Endodermal cell (in vitro differentiated cells): ENCODE measurements at regions not wholly inside any gene's neighbourhood (a gene's known extent, or its start where the extent isn't known, plus 50 kb on each side); places are given as distances from the start of the nearest gene placed in this dataset.

Experiments
- DNase-seq: peaks from one replicate; pipeline ENCODE4 v3.0.0-alpha.2; 2017
- H3K27ac ChIP-seq: 2 replicates; pipeline ENCODE4 v1.5.1; 2013; ENCODE audit warnings: mild to moderate bottlenecking, low read depth, low read length, moderate library complexity
- H3K27me3 ChIP-seq: 2 replicates; pipeline ENCODE4 v1.6.1; 2013; ENCODE audit warnings: mild to moderate bottlenecking, low read length, moderate library complexity; ENCODE audit not compliant: insufficient read depth, control insufficient read depth, poor library complexity, severe bottlenecking
- H3K36me3 ChIP-seq: 2 replicates; pipeline ENCODE4 v1.7.0; 2013; ENCODE audit warnings: mild to moderate bottlenecking, low read length, moderate library complexity; ENCODE audit not compliant: control insufficient read depth, insufficient read depth
- H3K4me1 ChIP-seq: one replicate; pipeline ENCODE4 v1.7.0; 2013; ENCODE audit warnings: low read length; ENCODE audit not compliant: control insufficient read depth, insufficient read depth
- H3K4me3 ChIP-seq: 2 replicates; pipeline ENCODE4 v1.5.1; 2013; ENCODE audit warnings: mild to moderate bottlenecking, low read length, moderate library complexity
- H3K9ac ChIP-seq: 2 replicates; pipeline ENCODE4 v1.6.1; 2013; ENCODE audit warnings: mild to moderate bottlenecking, low read length, moderate library complexity; ENCODE audit not compliant: poor library complexity, severe bottlenecking; ENCODE audit errors: extremely low read depth
- H3K9me3 ChIP-seq: 2 replicates; pipeline ENCODE4 v1.6.1; 2013; ENCODE audit warnings: mild to moderate bottlenecking, low read length, moderate library complexity; ENCODE audit not compliant: control insufficient read depth
- H3K27ac Mint-ChIP-seq: 2 replicates; pipeline ENCODE4 v1.8.0; 2020; ENCODE audit warnings: mixed read lengths
- H3K27me3 Mint-ChIP-seq: 2 replicates; pipeline ENCODE4 v1.8.0; 2021; ENCODE audit warnings: mild to moderate bottlenecking, mixed read lengths; ENCODE audit not compliant: insufficient read depth
- H3K36me3 Mint-ChIP-seq: 2 replicates; pipeline ENCODE4 v1.8.0; 2020; ENCODE audit warnings: low read depth, mixed read lengths
- H3K4me1 Mint-ChIP-seq: 2 replicates; pipeline ENCODE4 v1.8.0; 2020; ENCODE audit warnings: mixed read lengths
- H3K4me3 Mint-ChIP-seq: 2 replicates; pipeline ENCODE4 v1.8.0; 2020; ENCODE audit warnings: mild to moderate bottlenecking, moderate library complexity, mixed read lengths
- H3K9me3 Mint-ChIP-seq: 2 replicates; pipeline ENCODE4 v1.8.0; 2020; ENCODE audit warnings: mild to moderate bottlenecking, mixed read lengths
- WGBS, 2 experiments: methylation state at CpG; one replicate each; pipeline versions ENCODE4 v1.1.5 to v1.1.7; 2013; ENCODE audit warnings: missing lambda C conversion rate in 2 of 2, mixed read lengths in 1 of 2; ENCODE audit not compliant: insufficient coverage in 1 of 2, insufficient read length in 1 of 2; 5-methylcytosine and 5-hydroxymethylcytosine counted together
- TF ChIP-seq, protein P1 (sequence below): fragments of 200-600 bp; sonication (generic); conservative IDR thresholded peaks from 2 replicates; pipeline ENCODE4 v1.5.0; 2021; ENCODE audit warnings: antibody characterized with exemption, mild to moderate bottlenecking

DNA sequence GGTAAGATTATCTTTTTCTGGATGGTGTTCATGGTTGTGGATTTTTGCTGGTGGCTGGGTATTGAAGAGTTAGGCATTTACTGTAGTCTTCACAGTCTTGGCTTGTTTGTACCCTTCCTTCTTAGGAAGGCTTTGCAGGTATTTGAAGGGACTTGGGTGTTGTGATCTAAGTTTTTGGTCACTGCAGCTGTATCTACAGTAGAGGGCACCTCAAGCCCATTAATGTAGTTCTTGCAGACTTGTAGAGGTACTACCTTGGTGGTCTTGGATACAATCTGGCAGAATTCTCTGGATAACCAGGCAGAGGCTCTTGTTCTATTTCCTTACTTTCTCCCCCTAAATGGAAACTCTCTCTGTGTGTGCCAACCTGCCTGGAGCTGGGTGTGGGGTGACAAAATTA is 155.8 kb upstream of the BRINP3 start:
- Histone ChIP-seq H3K9ac (no peak overlapping the region), H3K36me3 (no peaks in the 10 kb centered on the region), H3K27ac (no peak overlapping the region), H3K4me3 (no peak overlapping the region), H3K4me1 (no peaks in the 10 kb centered on the region), H3K9me3 (no peaks in the 10 kb centered on the region), H3K27me3 (no peaks in the 10 kb centered on the region)
- Mint-ChIP-seq H3K9me3 (no peaks in the 10 kb centered on the region), H3K4me3 (no peak overlapping the region), H3K36me3 (no peaks in the 10 kb centered on the region), H3K4me1 (peaks cover 1% of the 10 kb centered on the region), H3K27me3 (no peaks in the 10 kb centered on the region), H3K27ac (no peak overlapping the region)
- DNase-seq, result peak; percentile 64
- TF ChIP-seq, protein P1, sequence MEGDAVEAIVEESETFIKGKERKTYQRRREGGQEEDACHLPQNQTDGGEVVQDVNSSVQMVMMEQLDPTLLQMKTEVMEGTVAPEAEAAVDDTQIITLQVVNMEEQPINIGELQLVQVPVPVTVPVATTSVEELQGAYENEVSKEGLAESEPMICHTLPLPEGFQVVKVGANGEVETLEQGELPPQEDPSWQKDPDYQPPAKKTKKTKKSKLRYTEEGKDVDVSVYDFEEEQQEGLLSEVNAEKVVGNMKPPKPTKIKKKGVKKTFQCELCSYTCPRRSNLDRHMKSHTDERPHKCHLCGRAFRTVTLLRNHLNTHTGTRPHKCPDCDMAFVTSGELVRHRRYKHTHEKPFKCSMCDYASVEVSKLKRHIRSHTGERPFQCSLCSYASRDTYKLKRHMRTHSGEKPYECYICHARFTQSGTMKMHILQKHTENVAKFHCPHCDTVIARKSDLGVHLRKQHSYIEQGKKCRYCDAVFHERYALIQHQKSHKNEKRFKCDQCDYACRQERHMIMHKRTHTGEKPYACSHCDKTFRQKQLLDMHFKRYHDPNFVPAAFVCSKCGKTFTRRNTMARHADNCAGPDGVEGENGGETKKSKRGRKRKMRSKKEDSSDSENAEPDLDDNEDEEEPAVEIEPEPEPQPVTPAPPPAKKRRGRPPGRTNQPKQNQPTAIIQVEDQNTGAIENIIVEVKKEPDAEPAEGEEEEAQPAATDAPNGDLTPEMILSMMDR, result peak; percentile 80

DNA sequence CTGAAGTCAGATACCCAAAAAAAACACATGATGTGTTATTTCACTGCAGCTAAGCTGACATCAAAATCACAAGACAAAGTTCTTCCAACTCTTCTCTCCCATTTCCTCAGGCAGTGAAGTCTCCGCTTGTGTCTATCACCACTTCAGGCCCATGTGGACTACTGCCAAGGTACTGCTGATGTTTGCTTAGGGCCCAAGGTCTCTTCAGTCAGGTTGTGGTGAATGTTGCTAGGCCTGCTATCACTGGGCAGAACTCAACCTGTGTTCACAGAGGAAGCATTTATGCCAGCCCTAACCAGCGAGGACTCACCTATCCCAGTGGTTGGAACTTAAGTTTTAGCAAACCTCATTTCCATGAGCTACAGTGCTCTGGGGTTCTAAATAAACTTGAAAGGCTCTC is 156.5 kb upstream of the BRINP3 start:
- H3K4me3 ChIP-seq, result no peak overlapping the region
- H3K4me3 Mint-ChIP-seq, result no peak overlapping the region
- H3K9ac ChIP-seq, result no peak overlapping the region
- H3K36me3 Mint-ChIP-seq, result no peaks in the 10 kb centered on the region
- H3K36me3 ChIP-seq, result no peaks in the 10 kb centered on the region
- no peaks in the 10 kb centered on the region for H3K9me3 Mint-ChIP-seq
- no peaks in the 10 kb centered on the region for H3K27me3 ChIP-seq
- H3K27ac Mint-ChIP-seq, result no peak overlapping the region
- no peaks in the 10 kb centered on the region for H3K27me3 Mint-ChIP-seq
- no peak for DNase-seq
- no peaks in the 10 kb centered on the region for H3K4me1 ChIP-seq
- peaks cover 1% of the 10 kb centered on the region for H3K4me1 Mint-ChIP-seq
- H3K27ac ChIP-seq, result no peak overlapping the region
- H3K9me3 ChIP-seq, result no peaks in the 10 kb centered on the region
- 97 to 100% methylated on average over 2 of the region's 2 CpGs for WGBS, 2 experiments
- TF ChIP-seq, protein P1, result no peak

DNA sequence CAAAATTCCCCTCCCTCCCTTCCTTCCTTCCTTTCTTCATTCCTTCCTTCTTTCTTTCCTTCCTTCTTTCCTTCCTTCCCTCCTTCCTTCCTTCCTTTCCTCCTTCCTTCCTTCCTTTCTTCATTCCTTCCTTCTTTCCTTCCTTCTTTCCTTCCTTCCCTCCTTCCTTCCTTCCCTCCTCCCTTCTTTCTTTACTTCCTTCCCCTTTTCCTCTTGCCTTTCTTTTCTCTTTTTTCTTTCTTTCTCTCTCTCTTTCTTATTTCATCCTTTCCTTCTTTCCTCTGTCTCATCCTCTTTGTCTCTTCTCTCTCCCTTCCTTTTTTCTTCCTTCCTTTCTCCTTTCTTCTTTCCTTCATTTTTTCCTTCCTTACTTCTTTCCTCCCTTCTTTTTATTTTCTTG is 171.9 kb upstream of the BRINP3 start:
- H3K4me3 ChIP-seq, result no peak overlapping the region
- Mint-ChIP-seq H3K36me3 (no peaks in the 10 kb centered on the region), H3K4me1 (no peaks in the 10 kb centered on the region), H3K27ac (no peak overlapping the region), H3K27me3 (no peaks in the 10 kb centered on the region), H3K9me3 (peaks cover 4% of the 10 kb centered on the region), H3K4me3 (no peak overlapping the region)
- no peak overlapping the region for H3K9ac ChIP-seq
- H3K27ac ChIP-seq, result no peak overlapping the region
- H3K9me3 ChIP-seq, result no peaks in the 10 kb centered on the region
- no peaks in the 10 kb centered on the region for H3K4me1 ChIP-seq
- TF ChIP-seq, protein P1, result no peak
- H3K27me3 ChIP-seq, result no peaks in the 10 kb centered on the region
- H3K36me3 ChIP-seq, result no peaks in the 10 kb centered on the region
- no peak for DNase-seq
